K562 (cell line): ENCODE measurements at regions not wholly inside any gene's neighbourhood (a gene's known extent, or its start where the extent isn't known, plus 50 kb on each side); places are given as distances from the start of the nearest gene placed in this dataset.

Experiments
- FOXO4 ChIP-seq: fragments of 450-650 bp; formaldehyde crosslinking; IDR thresholded peaks from 2 replicates; pipeline ENCODE4 v1.4.0; 2020; ENCODE audit warnings: mild to moderate bottlenecking, moderate library complexity
- HMG20B ChIP-seq: fragments of 250-450 bp; sonication (Bioruptor Pico); IDR thresholded peaks from 2 replicates; pipeline ENCODE4 v1.5.0; 2021; ENCODE audit warnings: mild to moderate bottlenecking
- NBN ChIP-seq: fragments of 450-650 bp; IDR thresholded peaks from 2 replicates; pipeline ENCODE4 v1.6.1; 2016; ENCODE audit warnings: low read depth, mild to moderate bottlenecking
- NR3C1 ChIP-seq: sonication (generic); formaldehyde crosslinking; IDR thresholded peaks from 2 replicates; pipeline ENCODE4 v1.8.1; 2022; ENCODE audit warnings: missing genetic modification reagents
- POLR2A ChIP-seq: fragments of 450-650 bp; conservative IDR thresholded peaks from 2 replicates; pipeline ENCODE4 v1.6.1; 2016
- POLR2AphosphoS5 ChIP-seq: IDR thresholded peaks from 2 replicates; pipeline ENCODE4 v1.6.1; 2011; ENCODE audit warnings: mild to moderate bottlenecking, low read depth, low read length, moderate library complexity; ENCODE audit not compliant: control insufficient read depth, insufficient read depth
- REST ChIP-seq, 2 experiments: fragments of 450-650 bp; formaldehyde crosslinking in 1 of 2; IDR thresholded peaks; 2 replicates each; pipeline versions ENCODE4 v1.4.0 to v1.6.1; 2014 to 2020; ENCODE audit warnings: mild to moderate bottlenecking in 2 of 2, borderline replicate concordance in 1 of 2, low read depth in 1 of 2
- RFX5 ChIP-seq: IDR thresholded peaks from 2 replicates; pipeline ENCODE4 v1.6.1; 2011; ENCODE audit warnings: low read depth, mild to moderate bottlenecking, improper control_type of control experiment, low read length
- TRIM24 ChIP-seq, 2 experiments: fragments of 450-650 bp; IDR thresholded peaks; 2 replicates each; pipeline ENCODE4 v1.6.1; 2016
- TF ChIP-seq, protein P1 (sequence below), 2 experiments: fragments of 450-650 bp in 1 of 2; sonication (generic) in 1 of 2; formaldehyde crosslinking in 1 of 2; IDR thresholded peaks; 2 replicates each; pipeline versions ENCODE4 v1.7.1 to v1.9.0; 2016 to 2022; ENCODE audit warnings: inconsistent platforms in 1 of 2, mild to moderate bottlenecking in 1 of 2, missing genetic modification reagents in 1 of 2
- TF ChIP-seq, protein P2 (sequence below), 3 experiments: IDR thresholded peaks in 2 of 3; conservative IDR thresholded peaks in 1 of 3; 2 replicates each; pipeline ENCODE4 v1.5.1; 2011 to 2012; ENCODE audit warnings: low read length in 3 of 3, mild to moderate bottlenecking in 3 of 3, control low read depth in 2 of 3, improper control_type of control experiment in 1 of 3, inconsistent platforms in 1 of 3, low read depth in 1 of 3, mixed read lengths in 1 of 3, moderate library complexity in 1 of 3; ENCODE audit not compliant: insufficient read depth in 2 of 3

DNA sequence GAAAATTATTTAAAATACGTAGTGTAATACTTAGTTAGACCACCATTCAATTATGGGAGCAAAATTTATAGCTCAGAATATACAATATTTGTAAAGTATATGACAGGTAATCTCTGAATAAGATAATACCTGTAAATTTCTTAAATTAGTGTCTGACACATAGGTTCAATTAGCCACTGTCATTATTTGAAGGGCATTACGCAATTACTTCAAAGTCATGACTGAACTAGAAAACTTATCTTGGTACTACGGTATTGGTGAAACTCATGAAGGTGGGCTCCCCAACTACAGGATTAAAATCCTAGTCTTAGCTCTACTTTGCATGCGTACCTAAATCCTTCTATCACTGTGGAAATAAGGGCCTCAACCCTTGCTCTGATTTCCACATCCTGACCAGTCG is 860.7 kb downstream of the PCDH19 start:
- TF ChIP-seq, protein P1, sequence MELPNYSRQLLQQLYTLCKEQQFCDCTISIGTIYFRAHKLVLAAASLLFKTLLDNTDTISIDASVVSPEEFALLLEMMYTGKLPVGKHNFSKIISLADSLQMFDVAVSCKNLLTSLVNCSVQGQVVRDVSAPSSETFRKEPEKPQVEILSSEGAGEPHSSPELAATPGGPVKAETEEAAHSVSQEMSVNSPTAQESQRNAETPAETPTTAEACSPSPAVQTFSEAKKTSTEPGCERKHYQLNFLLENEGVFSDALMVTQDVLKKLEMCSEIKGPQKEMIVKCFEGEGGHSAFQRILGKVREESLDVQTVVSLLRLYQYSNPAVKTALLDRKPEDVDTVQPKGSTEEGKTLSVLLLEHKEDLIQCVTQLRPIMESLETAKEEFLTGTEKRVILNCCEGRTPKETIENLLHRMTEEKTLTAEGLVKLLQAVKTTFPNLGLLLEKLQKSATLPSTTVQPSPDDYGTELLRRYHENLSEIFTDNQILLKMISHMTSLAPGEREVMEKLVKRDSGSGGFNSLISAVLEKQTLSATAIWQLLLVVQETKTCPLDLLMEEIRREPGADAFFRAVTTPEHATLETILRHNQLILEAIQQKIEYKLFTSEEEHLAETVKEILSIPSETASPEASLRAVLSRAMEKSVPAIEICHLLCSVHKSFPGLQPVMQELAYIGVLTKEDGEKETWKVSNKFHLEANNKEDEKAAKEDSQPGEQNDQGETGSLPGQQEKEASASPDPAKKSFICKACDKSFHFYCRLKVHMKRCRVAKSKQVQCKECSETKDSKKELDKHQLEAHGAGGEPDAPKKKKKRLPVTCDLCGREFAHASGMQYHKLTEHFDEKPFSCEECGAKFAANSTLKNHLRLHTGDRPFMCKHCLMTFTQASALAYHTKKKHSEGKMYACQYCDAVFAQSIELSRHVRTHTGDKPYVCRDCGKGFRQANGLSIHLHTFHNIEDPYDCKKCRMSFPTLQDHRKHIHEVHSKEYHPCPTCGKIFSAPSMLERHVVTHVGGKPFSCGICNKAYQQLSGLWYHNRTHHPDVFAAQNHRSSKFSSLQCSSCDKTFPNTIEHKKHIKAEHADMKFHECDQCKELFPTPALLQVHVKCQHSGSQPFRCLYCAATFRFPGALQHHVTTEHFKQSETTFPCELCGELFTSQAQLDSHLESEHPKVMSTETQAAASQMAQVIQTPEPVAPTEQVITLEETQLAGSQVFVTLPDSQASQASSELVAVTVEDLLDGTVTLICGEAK (IDR thresholded peaks at IDR 0.05), result no peak
- TF ChIP-seq, protein P1 (CRISPR knock-in tag; IDR thresholded peaks at IDR 0.05), result no peak
- TF ChIP-seq TRIM24 (IDR thresholded peaks at IDR 0.05) (no peak), NR3C1 (CRISPR knock-in tag) (no peak), REST (IDR thresholded peaks at IDR 0.05; ENCODE audit: borderline replicate concordance) (no peak), REST (CRISPR knock-in tag; IDR thresholded peaks at IDR 0.05; ENCODE audit: low read depth) (no peak), FOXO4 (no peak), NBN (no peak), POLR2A (no peak), POLR2AphosphoS5 (no peak), HMG20B (CRISPR knock-in tag) (no peak), RFX5 (no peak)
- TF ChIP-seq, protein P2, sequence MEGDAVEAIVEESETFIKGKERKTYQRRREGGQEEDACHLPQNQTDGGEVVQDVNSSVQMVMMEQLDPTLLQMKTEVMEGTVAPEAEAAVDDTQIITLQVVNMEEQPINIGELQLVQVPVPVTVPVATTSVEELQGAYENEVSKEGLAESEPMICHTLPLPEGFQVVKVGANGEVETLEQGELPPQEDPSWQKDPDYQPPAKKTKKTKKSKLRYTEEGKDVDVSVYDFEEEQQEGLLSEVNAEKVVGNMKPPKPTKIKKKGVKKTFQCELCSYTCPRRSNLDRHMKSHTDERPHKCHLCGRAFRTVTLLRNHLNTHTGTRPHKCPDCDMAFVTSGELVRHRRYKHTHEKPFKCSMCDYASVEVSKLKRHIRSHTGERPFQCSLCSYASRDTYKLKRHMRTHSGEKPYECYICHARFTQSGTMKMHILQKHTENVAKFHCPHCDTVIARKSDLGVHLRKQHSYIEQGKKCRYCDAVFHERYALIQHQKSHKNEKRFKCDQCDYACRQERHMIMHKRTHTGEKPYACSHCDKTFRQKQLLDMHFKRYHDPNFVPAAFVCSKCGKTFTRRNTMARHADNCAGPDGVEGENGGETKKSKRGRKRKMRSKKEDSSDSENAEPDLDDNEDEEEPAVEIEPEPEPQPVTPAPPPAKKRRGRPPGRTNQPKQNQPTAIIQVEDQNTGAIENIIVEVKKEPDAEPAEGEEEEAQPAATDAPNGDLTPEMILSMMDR (IDR thresholded peaks at IDR 0.05 in 2 of 3, conservative IDR thresholded peaks at IDR 0.05 in 1 of 3; ENCODE audit: insufficient read depth in 2 of 3, low read depth in 1 of 3, low read length in 3 of 3), result no peak
